HEK293 (cell line): ENCODE measurements at regions not wholly inside any gene's neighbourhood (a gene's known extent, or its start where the extent isn't known, plus 50 kb on each side); places are given as distances from the start of the nearest gene placed in this dataset.

ENCODE experiments used
- GFI1B ChIP-seq: fragments of 450-650 bp; formaldehyde crosslinking; IDR thresholded peaks from 2 replicates; pipeline ENCODE4 v1.5.1; 2016; ENCODE audit warnings: missing biosample characterization, missing genetic modification characterization
- GLI2 ChIP-seq: fragments of 450-650 bp; formaldehyde crosslinking; IDR thresholded peaks from 2 replicates; pipeline ENCODE4; 2017; ENCODE audit warnings: missing biosample characterization, missing genetic modification characterization, low read depth, borderline replicate concordance
- HOXC10 ChIP-seq: sonication (generic); formaldehyde crosslinking; IDR thresholded peaks from 2 replicates; pipeline ENCODE4 v1.8.1; 2023; ENCODE audit warnings: mild to moderate bottlenecking, missing genetic modification reagents
- IKZF3 ChIP-seq: fragments of 450-650 bp; IDR thresholded peaks from 2 replicates; pipeline ENCODE4 v1.5.0; 2018; ENCODE audit warnings: missing biosample characterization, mild to moderate bottlenecking, missing genetic modification characterization, moderate library complexity
- KLF9 ChIP-seq: fragments of 450-650 bp; formaldehyde crosslinking; IDR thresholded peaks from 2 replicates; pipeline ENCODE4 v1.5.1; 2016; ENCODE audit warnings: missing biosample characterization, missing genetic modification characterization, low read depth
- MEIS1 ChIP-seq: sonication (generic); formaldehyde crosslinking; IDR thresholded peaks from 2 replicates; pipeline ENCODE4 v1.8.1; 2022; ENCODE audit warnings: missing genetic modification reagents, mild to moderate bottlenecking, borderline replicate concordance
- MYNN ChIP-seq: fragments of 450-650 bp; formaldehyde crosslinking; IDR thresholded peaks from 2 replicates; pipeline ENCODE4 v1.5.1; 2016; ENCODE audit warnings: missing biosample characterization, missing genetic modification characterization, borderline replicate concordance
- OVOL3 ChIP-seq: fragments of 450-650 bp; formaldehyde crosslinking; IDR thresholded peaks from 2 replicates; pipeline ENCODE4 v1.5.1; 2016; ENCODE audit warnings: missing biosample characterization, missing genetic modification characterization
- PBX3 ChIP-seq: sonication (generic); formaldehyde crosslinking; IDR thresholded peaks from 2 replicates; pipeline ENCODE4 v1.8.1; 2022; ENCODE audit warnings: mild to moderate bottlenecking, moderate library complexity, missing genetic modification reagents
- PRDM1 ChIP-seq: fragments of 450-650 bp; formaldehyde crosslinking; IDR thresholded peaks from 2 replicates; pipeline ENCODE4; 2016; ENCODE audit warnings: missing biosample characterization, missing genetic modification characterization
- PRDM2 ChIP-seq: fragments of 450-650 bp; formaldehyde crosslinking; IDR thresholded peaks from 2 replicates; pipeline ENCODE4 v1.5.1; 2016; ENCODE audit warnings: missing biosample characterization, missing genetic modification characterization, borderline replicate concordance
- SCRT1 ChIP-seq: fragments of 450-650 bp; formaldehyde crosslinking; IDR thresholded peaks from 2 replicates; pipeline ENCODE4 v1.5.1; 2016; ENCODE audit warnings: missing biosample characterization, missing genetic modification characterization, borderline replicate concordance
- SP3 ChIP-seq: fragments of 450-650 bp; formaldehyde crosslinking; IDR thresholded peaks from 2 replicates; pipeline ENCODE4 v1.5.1; 2016; ENCODE audit warnings: missing biosample characterization, missing genetic modification characterization
- ZIC2 ChIP-seq: fragments of 450-650 bp; formaldehyde crosslinking; IDR thresholded peaks from 2 replicates; pipeline ENCODE4 v1.5.1; 2016; ENCODE audit warnings: missing biosample characterization, missing genetic modification characterization
- ZNF112 ChIP-seq: fragments of 450-650 bp; formaldehyde crosslinking; IDR thresholded peaks from 2 replicates; pipeline ENCODE4 v1.5.0; 2017; ENCODE audit warnings: missing biosample characterization, missing genetic modification characterization
- ZNF132 ChIP-seq: fragments of 450-650 bp; formaldehyde crosslinking; IDR thresholded peaks from 2 replicates; pipeline ENCODE4 v1.5.1; 2017; ENCODE audit warnings: missing biosample characterization, missing genetic modification characterization, borderline replicate concordance
- ZNF155 ChIP-seq: fragments of 450-650 bp; formaldehyde crosslinking; IDR thresholded peaks from 2 replicates; pipeline ENCODE4 v1.5.1; 2016; ENCODE audit warnings: missing biosample characterization, missing genetic modification characterization
- ZNF16 ChIP-seq: fragments of 450-650 bp; formaldehyde crosslinking; IDR thresholded peaks from 2 replicates; pipeline ENCODE4 v1.5.1; 2016; ENCODE audit warnings: low read depth, missing biosample characterization, missing genetic modification characterization
- ZNF223 ChIP-seq: fragments of 450-650 bp; formaldehyde crosslinking; IDR thresholded peaks from 2 replicates; pipeline ENCODE4 v1.5.1; 2016; ENCODE audit warnings: missing biosample characterization, missing genetic modification characterization
- ZNF311 ChIP-seq: fragments of 450-650 bp; formaldehyde crosslinking; IDR thresholded peaks from 2 replicates; pipeline ENCODE4 v1.5.1; 2017; ENCODE audit warnings: missing biosample characterization, missing genetic modification characterization, borderline replicate concordance
- ZNF341 ChIP-seq: fragments of 450-650 bp; formaldehyde crosslinking; IDR thresholded peaks from 2 replicates; pipeline ENCODE4; 2016; ENCODE audit warnings: low read depth, missing biosample characterization, missing genetic modification characterization
- ZNF354C ChIP-seq: fragments of 450-650 bp; formaldehyde crosslinking; IDR thresholded peaks from 2 replicates; pipeline ENCODE4 v1.5.1; 2016; ENCODE audit warnings: missing biosample characterization, missing genetic modification characterization, low read depth, borderline replicate concordance
- ZNF404 ChIP-seq: fragments of 450-650 bp; formaldehyde crosslinking; IDR thresholded peaks from 2 replicates; pipeline ENCODE4 v1.5.1; 2017; ENCODE audit warnings: missing biosample characterization, missing genetic modification characterization
- ZNF423 ChIP-seq: fragments of 450-650 bp; formaldehyde crosslinking; IDR thresholded peaks from 2 replicates; pipeline ENCODE4 v1.5.1; 2016; ENCODE audit warnings: missing biosample characterization, missing genetic modification characterization
- ZNF433 ChIP-seq: fragments of 450-650 bp; formaldehyde crosslinking; IDR thresholded peaks from 2 replicates; pipeline ENCODE4 v1.5.1; 2016; ENCODE audit warnings: missing biosample characterization, missing genetic modification characterization, low read depth
- ZNF473 ChIP-seq: fragments of 450-650 bp; formaldehyde crosslinking; IDR thresholded peaks from 2 replicates; pipeline ENCODE4 v1.5.1; 2017; ENCODE audit warnings: missing biosample characterization, missing genetic modification characterization
- ZNF513 ChIP-seq: fragments of 450-650 bp; IDR thresholded peaks from 2 replicates; pipeline ENCODE4 v1.5.1; 2018; ENCODE audit warnings: missing biosample characterization, missing genetic modification characterization
- ZNF544 ChIP-seq: fragments of 450-650 bp; formaldehyde crosslinking; IDR thresholded peaks from 2 replicates; pipeline ENCODE4 v1.5.0; 2017; ENCODE audit warnings: missing biosample characterization, missing genetic modification characterization
- ZNF561 ChIP-seq: fragments of 450-650 bp; IDR thresholded peaks from 2 replicates; pipeline ENCODE4 v1.5.1; 2018; ENCODE audit warnings: missing biosample characterization, missing genetic modification characterization, borderline replicate concordance
- ZNF585B ChIP-seq: fragments of 450-650 bp; formaldehyde crosslinking; IDR thresholded peaks from 2 replicates; pipeline ENCODE4 v1.5.1; 2016; ENCODE audit warnings: missing biosample characterization, missing genetic modification characterization
- ZNF623 ChIP-seq: fragments of 450-650 bp; formaldehyde crosslinking; IDR thresholded peaks from 2 replicates; pipeline ENCODE4 v1.5.1; 2016; ENCODE audit warnings: missing biosample characterization, missing genetic modification characterization
- ZNF624 ChIP-seq: fragments of 450-650 bp; formaldehyde crosslinking; IDR thresholded peaks from 2 replicates; pipeline ENCODE4 v1.5.1; 2017; ENCODE audit warnings: missing biosample characterization, missing genetic modification characterization
- ZNF664 ChIP-seq: fragments of 450-650 bp; formaldehyde crosslinking; IDR thresholded peaks from 2 replicates; pipeline ENCODE4 v1.5.1; 2016; ENCODE audit warnings: missing biosample characterization, missing genetic modification characterization
- ZNF791 ChIP-seq: fragments of 450-650 bp; formaldehyde crosslinking; IDR thresholded peaks from 2 replicates; pipeline ENCODE4 v1.5.1; 2016; ENCODE audit warnings: missing biosample characterization, missing genetic modification characterization
- ZNF843 ChIP-seq: fragments of 450-650 bp; formaldehyde crosslinking; IDR thresholded peaks from 2 replicates; pipeline ENCODE4 v1.5.1; 2016; ENCODE audit warnings: missing biosample characterization, missing genetic modification characterization

GRCh38 chr12:105706321-105706972, 376.0 kb downstream of the C12orf75 start (continued):
- TF ChIP-seq ZNF433 (tag by site-specific recombination), result no peak
- no peak for TF ChIP-seq ZNF623 (tag by site-specific recombination)
- no peak for TF ChIP-seq ZNF664 (tag by site-specific recombination)
- TF ChIP-seq ZIC2 (tag by site-specific recombination), result no peak
- 0 out of 2 replicates have a peak, but pooled peaks have one; percentile 13 for TF ChIP-seq MYNN (tag by site-specific recombination)
- TF ChIP-seq ZNF354C (tag by site-specific recombination), result no peak
- peak; percentile 41; the same call in 1 of the 2 replicates for TF ChIP-seq GFI1B
- TF ChIP-seq ZNF341, result peak; percentile 66
- no peak for TF ChIP-seq PBX3 (CRISPR knock-in tag)
- TF ChIP-seq ZNF155 (tag by site-specific recombination), result no peak
- TF ChIP-seq ZNF423, result no peak
- TF ChIP-seq MEIS1 (CRISPR knock-in tag), result no peak
- no peak for TF ChIP-seq PRDM1 (tag by site-specific recombination)
- TF ChIP-seq ZNF404, result no peak
- TF ChIP-seq ZNF843, result peak; percentile 79
- no peak for TF ChIP-seq ZNF513
- TF ChIP-seq ZNF16 (tag by site-specific recombination), result no peak
- TF ChIP-seq SP3 (tag by site-specific recombination), result no peak
- TF ChIP-seq IKZF3 (tag by site-specific recombination), result peak; percentile 67
- TF ChIP-seq ZNF473, result no peak
- no peak for TF ChIP-seq SCRT1
- no peak for TF ChIP-seq ZNF112 (tag by site-specific recombination)
- no peak for TF ChIP-seq GLI2 (tag by site-specific recombination)
- TF ChIP-seq ZNF223 (tag by site-specific recombination), result no peak
- no peak for TF ChIP-seq PRDM2
- no peak for TF ChIP-seq ZNF132 (tag by site-specific recombination)
- TF ChIP-seq ZNF544, result no peak
- TF ChIP-seq OVOL3 (tag by site-specific recombination), result no peak
- no peak for TF ChIP-seq KLF9
- TF ChIP-seq ZNF311 (tag by site-specific recombination), result no peak
- TF ChIP-seq ZNF561, result no peak
- no peak for TF ChIP-seq ZNF585B (tag by site-specific recombination)
- no peak for TF ChIP-seq ZNF624 (tag by site-specific recombination)
- no peak for TF ChIP-seq ZNF791 (tag by site-specific recombination)
- no peak for TF ChIP-seq HOXC10
